Activated T-cell treated with anti-CD3 and anti-CD28 coated beads, Interleukin-2, amount 50 U/mL, for 72 hours (primary cell): ENCODE measurements at regions not wholly inside any gene's neighbourhood (a gene's known extent, or its start where the extent isn't known, plus 50 kb on each side); places are given as distances from the start of the nearest gene placed in this dataset.

Source experiments
- ATAC-seq, 2 donors: fragments of 150-1000 bp; cut with Tn5 transposase; replicated peaks in 1 of 2; 2 replicates each; pipeline ENCODE4 v1.10.0; 2021; ENCODE audit warnings: moderate library complexity in 2 of 2, mild to moderate bottlenecking in 1 of 2
- DNase-seq, 2 donors: peaks; one replicate each; pipeline ENCODE4 v3.0.0; 2021 to 2022; ENCODE audit warnings: mixed read lengths in 1 of 2
- H3K27ac Mint-ChIP-seq: one replicate; pipeline ENCODE4 v1.8.0; 2022; ENCODE audit warnings: mild to moderate bottlenecking, moderate library complexity, mixed read lengths
- H3K27me3 Mint-ChIP-seq: one replicate; pipeline ENCODE4 v1.8.0; 2022; ENCODE audit warnings: low read depth, mixed read lengths
- H3K36me3 Mint-ChIP-seq, 2 donors: one replicate each; pipeline ENCODE4 v1.8.0; 2022; ENCODE audit warnings: mixed read lengths in 2 of 2, mild to moderate bottlenecking in 1 of 2; ENCODE audit not compliant: insufficient read depth in 2 of 2
- H3K4me1 Mint-ChIP-seq: one replicate; pipeline ENCODE4 v1.8.0; 2022; ENCODE audit warnings: low read depth, mixed read lengths
- H3K4me3 Mint-ChIP-seq, 2 donors: one replicate each; pipeline ENCODE4 v1.8.0; 2022; ENCODE audit warnings: mild to moderate bottlenecking in 2 of 2, mixed read lengths in 2 of 2, moderate library complexity in 2 of 2
- H3K9me3 Mint-ChIP-seq, 2 donors: one replicate each; pipeline ENCODE4 v1.8.0; 2022; ENCODE audit warnings: mixed read lengths in 2 of 2

- Mint-ChIP-seq H3K27ac (no peak overlapping the region), H3K36me3 (peaks cover 2 to 4% of the 10 kb centered on the region in 2 donors)
These were observed 120.7 kb upstream of the FAM3C start for GRCh38 chr7:121516821-121517220.

GRCh38 chr7:121515630-121516401 lies 119.7 kb upstream of the FAM3C start:
- Mint-ChIP-seq H3K4me1 (peaks cover 10% of the 10 kb centered on the region), H3K27me3 (peaks cover 8% of the 10 kb centered on the region), H3K9me3 (peaks cover 4 to 7% of the 10 kb centered on the region in 2 donors), H3K27ac (no peak overlapping the region), H3K36me3 (peaks cover 7 to 8% of the 10 kb centered on the region in 2 donors), H3K4me3 (no peak overlapping the region)
- ATAC-seq (no peak), DNase-seq (no peak)

More at GRCh38 chr7:121516821-121517220, 120.7 kb upstream of the FAM3C start:
- Mint-ChIP-seq H3K4me1 (peaks cover 10% of the 10 kb centered on the region), H3K4me3 (no peak overlapping the region), H3K27me3 (peaks cover 8% of the 10 kb centered on the region), H3K9me3 (peaks cover 0 to 5% of the 10 kb centered on the region in 2 donors)
- ATAC-seq (no peak), DNase-seq (no peak)

- ATAC-seq (no peak), DNase-seq (no peak)
- H3K36me3 Mint-ChIP-seq: peaks cover 11 to 12% of the 10 kb centered on the region in 2 donors
- H3K27me3 Mint-ChIP-seq: peaks cover 8% of the 10 kb centered on the region
- no peak overlapping the region for H3K4me3 Mint-ChIP-seq
- peaks cover 6 to 8% of the 10 kb centered on the region in 2 donors for H3K9me3 Mint-ChIP-seq
- H3K4me1 Mint-ChIP-seq: peaks cover 8% of the 10 kb centered on the region
- no peak overlapping the region for H3K27ac Mint-ChIP-seq
These were observed 119.1 kb upstream of the FAM3C start for GRCh38 chr7:121515229-121515628.

- peaks cover 11 to 16% of the 10 kb centered on the region in 2 donors for H3K36me3 Mint-ChIP-seq
These were observed 117.0 kb upstream of the FAM3C start for GRCh38 chr7:121513105-121513504.

GRCh38 chr7:121510858-121511482 lies 114.9 kb upstream of the FAM3C start:
- Mint-ChIP-seq H3K4me3 (no peak overlapping the region), H3K9me3 (peaks cover 9 to 15% of the 10 kb centered on the region in 2 donors), H3K4me1 (no peaks in the 10 kb centered on the region), H3K27ac (no peak overlapping the region), H3K27me3 (peaks cover 33% of the 10 kb centered on the region), H3K36me3 (peaks cover 13 to 21% of the 10 kb centered on the region in 2 donors)
- DNase-seq: no peak
- no peak for ATAC-seq

More at GRCh38 chr7:121513105-121513504, 117.0 kb upstream of the FAM3C start:
- peaks cover 26% of the 10 kb centered on the region for H3K27me3 Mint-ChIP-seq
- H3K27ac Mint-ChIP-seq: no peak overlapping the region
- no peak for ATAC-seq
- peaks cover 6 to 10% of the 10 kb centered on the region in 2 donors for H3K9me3 Mint-ChIP-seq
- H3K4me1 Mint-ChIP-seq: peaks cover 6% of the 10 kb centered on the region
- DNase-seq: no peak
- H3K4me3 Mint-ChIP-seq: no peak overlapping the region

- Mint-ChIP-seq H3K4me3 (no peak overlapping the region), H3K27me3 (peaks cover 33% of the 10 kb centered on the region), H3K27ac (no peak overlapping the region), H3K9me3 (peaks cover 15 to 21% of the 10 kb centered on the region in 2 donors), H3K4me1 (no peaks in the 10 kb centered on the region), H3K36me3 (peaks cover 19 to 28% of the 10 kb centered on the region in 2 donors)
- DNase-seq: no peak
- ATAC-seq: no peak
These were observed 114.2 kb upstream of the FAM3C start for GRCh38 chr7:121510302-121510701.

- Mint-ChIP-seq H3K27ac (no peak overlapping the region), H3K4me1 (peaks cover 5% of the 10 kb centered on the region), H3K27me3 (peaks cover 25% of the 10 kb centered on the region), H3K4me3 (no peak overlapping the region), H3K9me3 (peaks cover 21 to 26% of the 10 kb centered on the region in 2 donors), H3K36me3 (peaks cover 19 to 33% of the 10 kb centered on the region in 2 donors)
- DNase-seq: no peak
- ATAC-seq: no peak
These were observed 109.6 kb upstream of the FAM3C start for GRCh38 chr7:121505540-121506182.

GRCh38 chr7:121505021-121505420 lies 108.9 kb upstream of the FAM3C start:
- ATAC-seq (no peak), DNase-seq (no peak)
- peaks cover 19 to 25% of the 10 kb centered on the region in 2 donors for H3K9me3 Mint-ChIP-seq
- H3K27me3 Mint-ChIP-seq: peaks cover 25% of the 10 kb centered on the region
- peaks cover 17 to 28% of the 10 kb centered on the region in 2 donors for H3K36me3 Mint-ChIP-seq
- no peak overlapping the region for H3K4me3 Mint-ChIP-seq
- H3K27ac Mint-ChIP-seq: no peak overlapping the region
- peaks cover 11% of the 10 kb centered on the region for H3K4me1 Mint-ChIP-seq

- Mint-ChIP-seq H3K4me1 (peaks cover 17% of the 10 kb centered on the region), H3K4me3 (no peak overlapping the region), H3K27ac (no peak overlapping the region), H3K9me3 (peaks cover 16 to 25% of the 10 kb centered on the region in 2 donors), H3K36me3 (peaks cover 17 to 26% of the 10 kb centered on the region in 2 donors), H3K27me3 (peaks cover 20% of the 10 kb centered on the region)
- no peak for DNase-seq
- no peak for ATAC-seq
These were observed 108.4 kb upstream of the FAM3C start for GRCh38 chr7:121504482-121504881.

GRCh38 chr7:121503730-121504129 lies 107.6 kb upstream of the FAM3C start:
- H3K4me1 Mint-ChIP-seq: peaks cover 23% of the 10 kb centered on the region
- DNase-seq: no peak
- H3K27ac Mint-ChIP-seq: no peak overlapping the region
- peaks cover 13% of the 10 kb centered on the region for H3K27me3 Mint-ChIP-seq
- peaks cover 17 to 26% of the 10 kb centered on the region in 2 donors for H3K36me3 Mint-ChIP-seq
- H3K9me3 Mint-ChIP-seq: peaks cover 16 to 25% of the 10 kb centered on the region in 2 donors
- no peak overlapping the region for H3K4me3 Mint-ChIP-seq
- ATAC-seq: no peak

- peaks cover 16 to 25% of the 10 kb centered on the region in 2 donors for H3K9me3 Mint-ChIP-seq
- peaks cover 17 to 26% of the 10 kb centered on the region in 2 donors for H3K36me3 Mint-ChIP-seq
- no peak overlapping the region for H3K4me3 Mint-ChIP-seq
- H3K4me1 Mint-ChIP-seq: peaks cover 23% of the 10 kb centered on the region
- no peak overlapping the region for H3K27ac Mint-ChIP-seq
- no peak for ATAC-seq
- DNase-seq: no peak
- H3K27me3 Mint-ChIP-seq: peaks cover 7% of the 10 kb centered on the region
These were observed 106.9 kb upstream of the FAM3C start for GRCh38 chr7:121503039-121503438.

GRCh38 chr7:121501566-121501965 lies 105.5 kb upstream of the FAM3C start:
- Mint-ChIP-seq H3K4me1 (peaks cover 23% of the 10 kb centered on the region), H3K9me3 (peaks cover 16 to 18% of the 10 kb centered on the region in 2 donors), H3K27ac (no peak overlapping the region), H3K4me3 (no peak overlapping the region), H3K36me3 (peaks cover 17 to 23% of the 10 kb centered on the region in 2 donors), H3K27me3 (no peaks in the 10 kb centered on the region)
- no peak for DNase-seq
- ATAC-seq: no peak
